ENCODE measurements at regions not wholly inside any gene's neighbourhood (a gene's known extent, or its start where the extent isn't known, plus 50 kb on each side); places are given as distances from the start of the nearest gene placed in this dataset.

DNA sequence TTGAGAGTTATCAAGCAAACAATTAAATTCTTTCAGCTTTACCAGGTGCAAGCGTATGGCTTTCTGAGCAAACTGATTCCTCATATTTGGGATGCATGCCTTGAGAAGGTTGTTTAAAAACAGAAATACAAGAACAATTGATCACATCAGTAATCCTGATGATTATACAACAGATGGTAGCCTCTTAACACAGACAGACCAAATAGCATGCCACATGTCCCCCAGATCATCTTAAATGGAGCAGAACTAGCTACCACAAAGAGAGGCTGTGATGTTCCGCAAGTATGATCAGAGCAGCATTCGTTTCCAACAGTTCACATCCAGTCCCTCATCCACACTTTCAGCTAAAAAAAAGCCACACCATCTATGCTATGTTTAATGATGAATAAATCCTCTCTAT is 246.2 kb upstream of the NRSN1 start:
- Histone ChIP-seq H3K27me3 (replicated peaks in 1 of 7) (no peaks in the 10 kb centered on the region), H3K36me3 (no peaks in the 10 kb centered on the region), H3K27ac (no peak overlapping the region), H3K4me1 (no peaks in the 10 kb centered on the region), H3K4me3 (no peak overlapping the region), H3K9me3 (no peaks in the 10 kb centered on the region)
- DNase-seq, result no peak
- intact Hi-C loops (cut with DNase I; ENCODE audit: low total_unique reads), result no loop called here
- TF ChIP-seq POLR2A (IDR thresholded peaks at IDR 0.05) (no peak), POLR2AphosphoS5 (IDR thresholded peaks at IDR 0.05) (no peak)
- TF ChIP-seq, protein P1, sequence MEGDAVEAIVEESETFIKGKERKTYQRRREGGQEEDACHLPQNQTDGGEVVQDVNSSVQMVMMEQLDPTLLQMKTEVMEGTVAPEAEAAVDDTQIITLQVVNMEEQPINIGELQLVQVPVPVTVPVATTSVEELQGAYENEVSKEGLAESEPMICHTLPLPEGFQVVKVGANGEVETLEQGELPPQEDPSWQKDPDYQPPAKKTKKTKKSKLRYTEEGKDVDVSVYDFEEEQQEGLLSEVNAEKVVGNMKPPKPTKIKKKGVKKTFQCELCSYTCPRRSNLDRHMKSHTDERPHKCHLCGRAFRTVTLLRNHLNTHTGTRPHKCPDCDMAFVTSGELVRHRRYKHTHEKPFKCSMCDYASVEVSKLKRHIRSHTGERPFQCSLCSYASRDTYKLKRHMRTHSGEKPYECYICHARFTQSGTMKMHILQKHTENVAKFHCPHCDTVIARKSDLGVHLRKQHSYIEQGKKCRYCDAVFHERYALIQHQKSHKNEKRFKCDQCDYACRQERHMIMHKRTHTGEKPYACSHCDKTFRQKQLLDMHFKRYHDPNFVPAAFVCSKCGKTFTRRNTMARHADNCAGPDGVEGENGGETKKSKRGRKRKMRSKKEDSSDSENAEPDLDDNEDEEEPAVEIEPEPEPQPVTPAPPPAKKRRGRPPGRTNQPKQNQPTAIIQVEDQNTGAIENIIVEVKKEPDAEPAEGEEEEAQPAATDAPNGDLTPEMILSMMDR (IDR thresholded peaks at IDR 0.05 in 8 of 11, conservative IDR thresholded peaks at IDR 0.05 in 3 of 11), result no peak
- WGBS, 5 donors, result 81 to 88% (median 85%) methylated on average over 3 of the region's 3 CpGs

DNA sequence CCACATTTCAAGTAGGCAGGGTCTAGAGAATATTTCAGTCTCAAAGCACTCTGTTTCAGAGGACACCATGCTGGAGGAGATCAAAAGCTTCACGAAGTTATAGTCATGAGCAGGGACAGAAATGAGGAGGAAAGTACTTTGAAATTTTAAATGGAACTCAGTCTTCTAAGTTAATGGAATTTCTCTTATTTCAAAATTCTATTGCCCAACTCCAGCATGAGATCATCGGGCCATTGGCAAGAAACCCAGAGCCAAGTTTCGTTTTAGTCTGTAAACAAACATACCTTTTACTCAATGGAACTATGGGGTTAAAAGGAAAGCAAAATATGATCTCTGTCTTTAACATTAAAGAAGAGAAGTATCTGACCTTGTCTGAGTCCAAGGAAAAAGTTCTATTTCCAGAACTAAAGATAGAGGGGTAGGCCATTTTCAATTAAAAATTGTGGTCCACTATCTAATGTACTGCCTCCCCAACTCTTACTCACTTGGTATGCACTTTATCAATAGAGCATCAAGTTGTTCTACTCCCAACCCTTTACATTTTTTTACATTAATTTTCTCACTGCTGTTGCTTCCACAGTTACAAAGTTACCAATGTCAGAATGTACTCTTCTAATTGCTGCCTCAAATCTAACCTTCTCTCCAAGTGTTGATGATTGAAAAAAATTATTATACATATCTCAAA is 235.3 kb upstream of the NRSN1 start:
- H3K9me3 ChIP-seq, result no peaks in the 10 kb centered on the region
- intact Hi-C loops (cut with DNase I; ENCODE audit: low total_unique reads), result no loop called here
- no peaks in the 10 kb centered on the region for H3K4me1 ChIP-seq
- no peaks in the 10 kb centered on the region for H3K36me3 ChIP-seq
- no peak overlapping the region for H3K4me3 ChIP-seq
- no peak overlapping the region for H3K27ac ChIP-seq
- WGBS, 5 donors, result 66 to 86% (median 69%) methylated on average over 3 of the region's 3 CpGs
- DNase-seq, result no peak
- no peaks in the 10 kb centered on the region for H3K27me3 ChIP-seq (replicated peaks in 1 of 7)
- TF ChIP-seq POLR2AphosphoS5 (IDR thresholded peaks at IDR 0.05) (no peak), POLR2A (IDR thresholded peaks at IDR 0.05) (no peak)
- TF ChIP-seq, protein P1 (IDR thresholded peaks at IDR 0.05 in 8 of 11, conservative IDR thresholded peaks at IDR 0.05 in 3 of 11), result no peak

DNA sequence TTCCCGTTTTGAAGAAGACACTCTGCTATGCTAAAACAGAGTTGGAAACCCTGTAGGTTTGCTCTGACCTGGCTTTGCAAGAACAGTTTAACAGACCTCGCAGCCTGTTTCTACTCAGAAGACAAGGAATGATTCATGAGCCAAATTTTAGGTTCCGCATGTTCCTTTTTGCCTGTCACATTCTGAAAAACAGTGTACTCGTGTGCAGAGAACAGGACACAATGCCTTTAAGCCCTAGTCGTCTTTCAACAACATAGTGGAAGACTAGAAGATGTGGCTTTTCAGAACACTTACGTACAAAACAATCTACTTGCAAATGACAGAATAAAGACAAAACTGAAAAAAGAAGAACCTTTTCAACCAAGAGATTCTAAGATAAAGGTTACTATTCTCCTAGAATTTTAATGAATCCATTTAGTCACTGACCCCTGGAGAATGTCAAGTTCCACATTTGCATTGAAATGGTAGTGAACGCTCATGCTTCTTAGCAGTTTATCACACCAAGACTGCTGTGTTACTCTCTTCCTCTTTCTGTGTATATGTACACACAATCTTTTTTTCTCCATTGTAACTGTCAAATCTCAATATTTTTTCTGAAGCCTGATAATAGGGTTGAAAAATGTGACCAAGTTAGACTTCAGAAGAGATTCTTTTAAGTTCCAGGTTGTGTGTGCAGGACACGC is 220.7 kb upstream of the NRSN1 start:
- no peaks in the 10 kb centered on the region for H3K27me3 ChIP-seq (replicated peaks in 1 of 7)

DNA sequence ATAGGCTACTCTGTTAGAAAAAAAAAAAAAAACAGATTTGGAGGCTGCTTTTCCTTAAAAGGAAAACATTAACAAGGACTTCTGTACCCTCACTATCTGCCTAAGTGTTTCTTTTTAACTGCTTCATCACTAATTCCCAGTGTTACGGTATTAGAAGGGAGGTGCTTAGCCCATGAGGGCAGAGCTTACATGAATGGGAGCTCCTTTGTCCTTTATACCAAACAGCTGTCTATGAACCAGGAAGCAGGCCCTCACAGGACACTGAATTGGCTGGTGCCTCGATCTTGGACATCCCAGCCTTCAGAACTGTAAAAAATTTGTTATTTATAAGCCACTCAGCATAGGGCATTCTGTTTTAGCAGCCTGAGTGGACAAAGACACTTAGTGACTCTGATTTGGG is 215.6 kb upstream of the NRSN1 start:
- Histone ChIP-seq H3K27me3 (replicated peaks in 1 of 7) (no peaks in the 10 kb centered on the region), H3K27ac (no peak overlapping the region), H3K4me1 (no peaks in the 10 kb centered on the region), H3K36me3 (no peaks in the 10 kb centered on the region), H3K4me3 (no peak overlapping the region), H3K9me3 (peaks cover 0 to 18% (median 0%) of the 10 kb centered on the region in 8 donors)
- TF ChIP-seq POLR2AphosphoS5 (IDR thresholded peaks at IDR 0.05) (no peak), POLR2A (IDR thresholded peaks at IDR 0.05) (no peak)
- TF ChIP-seq, protein P1 (IDR thresholded peaks at IDR 0.05 in 8 of 11, conservative IDR thresholded peaks at IDR 0.05 in 3 of 11), result no peak
- WGBS, 5 donors, result 42 to 67% (median 60%) methylated on average over 2 of the region's 2 CpGs
- DNase-seq, result no peak
- intact Hi-C loops (cut with DNase I; ENCODE audit: low total_unique reads), result no loop called here

More for the DNA sequence above, 220.7 kb upstream of the NRSN1 start:
- 25 to 41% (median 35%) methylated on average over 8 of the region's 8 CpGs for WGBS, 5 donors
- TF ChIP-seq, protein P1 (IDR thresholded peaks at IDR 0.05 in 8 of 11, conservative IDR thresholded peaks at IDR 0.05 in 3 of 11), result no peak
- TF ChIP-seq POLR2AphosphoS5 (IDR thresholded peaks at IDR 0.05) (no peak), POLR2A (IDR thresholded peaks at IDR 0.05) (no peak)
- no peaks in the 10 kb centered on the region for H3K36me3 ChIP-seq
- peaks cover 0 to 16% (median 0%) of the 10 kb centered on the region in 8 donors for H3K9me3 ChIP-seq
- H3K4me3 ChIP-seq, result no peak overlapping the region
- H3K27ac ChIP-seq, result no peak overlapping the region
- no peak for DNase-seq
- no peaks in the 10 kb centered on the region for H3K4me1 ChIP-seq
- intact Hi-C loops (cut with DNase I; ENCODE audit: low total_unique reads), result no loop called here
